Breast epithelium (tissue), 4 donors: ENCODE measurements at regions not wholly inside any gene's neighbourhood (a gene's known extent, or its start where the extent isn't known, plus 50 kb on each side); places are given as distances from the start of the nearest gene placed in this dataset.
"Not testable (repeated sequence)": the region's sequence is repeated elsewhere in the genome, so short reads cannot be mapped to it uniquely, and the experiment has no call there.

Experiments
- DNase-seq, 2 donors: peaks; one replicate each; pipeline ENCODE4 v3.0.0-alpha.2; 2019; ENCODE audit warnings: low spot score in 2 of 2
- H3K27ac ChIP-seq, 2 donors: fragments of 200-600 bp; sonication (generic) in 1 of 2; one replicate each; pipeline ENCODE4 v1.5.1; 2016 to 2019; ENCODE audit warnings: mild to moderate bottlenecking in 1 of 2
- H3K27me3 ChIP-seq, 2 donors: fragments of 200-600 bp; sonication (generic) in 1 of 2; one replicate each; pipeline versions ENCODE4 v1.5.1 to v1.6.0; 2017 to 2019; ENCODE audit warnings: control low read depth in 1 of 2, mild to moderate bottlenecking in 1 of 2
- H3K36me3 ChIP-seq: fragments of 200-600 bp; one replicate; pipeline ENCODE4 v1.5.1; 2019
- H3K4me1 ChIP-seq, 2 donors: fragments of 200-600 bp; sonication (generic); one replicate each; pipeline ENCODE4 v1.5.1; 2016 to 2019; ENCODE audit warnings: control low read depth in 1 of 2
- H3K4me3 ChIP-seq, 3 donors: fragments of 200-600 bp; sonication (generic); 1 replicate in 2 of 3; 2 replicates in 1 of 3; pipeline ENCODE4 v1.5.1; 2016 to 2019; ENCODE audit warnings: mild to moderate bottlenecking in 3 of 3, moderate library complexity in 2 of 3
- H3K9me3 ChIP-seq, 2 donors: fragments of 200-600 bp; sonication (generic) in 1 of 2; one replicate each; pipeline ENCODE4 v1.5.1; 2016 to 2019; ENCODE audit warnings: control low read depth in 1 of 2
- POLR2A ChIP-seq: fragments of 450-650 bp; IDR thresholded peaks from one replicate; pipeline ENCODE4 v1.6.1; 2016; ENCODE audit warnings: antibody characterized with exemption, mild to moderate bottlenecking, moderate library complexity
- POLR2AphosphoS5 ChIP-seq, 3 donors: sonication (generic); formaldehyde crosslinking; IDR thresholded peaks; one replicate each; pipeline ENCODE4 v1.6.1; 2017; ENCODE audit warnings: antibody characterized with exemption in 3 of 3
- intact Hi-C: fragments of 100-400 bp; cut with DNase I; formaldehyde crosslinking; loops from one replicate; pipeline ENCODE4 v1.15.1; 2023; ENCODE audit warnings: low total_unique reads
- TF ChIP-seq, protein P1 (sequence below), 3 donors: fragments of 450-650 bp; IDR thresholded peaks; one replicate each; pipeline ENCODE4 v1.5.1; 2016 to 2017; ENCODE audit warnings: antibody characterized with exemption in 3 of 3, mild to moderate bottlenecking in 3 of 3, moderate library complexity in 3 of 3

GRCh38 chrX:112935029-112935428 is 94.4 kb upstream of the AMOT start:
- Histone ChIP-seq H3K4me3 (no peak overlapping the region), H3K27me3 (peaks cover 0 to 24% of the 10 kb centered on the region in 2 donors), H3K4me1 (no peaks in the 10 kb centered on the region), H3K27ac (no peak overlapping the region), H3K9me3 (no peaks in the 10 kb centered on the region), H3K36me3 (no peaks in the 10 kb centered on the region)
- intact Hi-C loops: no loop called here
- no peak for DNase-seq
- TF ChIP-seq, protein P1, sequence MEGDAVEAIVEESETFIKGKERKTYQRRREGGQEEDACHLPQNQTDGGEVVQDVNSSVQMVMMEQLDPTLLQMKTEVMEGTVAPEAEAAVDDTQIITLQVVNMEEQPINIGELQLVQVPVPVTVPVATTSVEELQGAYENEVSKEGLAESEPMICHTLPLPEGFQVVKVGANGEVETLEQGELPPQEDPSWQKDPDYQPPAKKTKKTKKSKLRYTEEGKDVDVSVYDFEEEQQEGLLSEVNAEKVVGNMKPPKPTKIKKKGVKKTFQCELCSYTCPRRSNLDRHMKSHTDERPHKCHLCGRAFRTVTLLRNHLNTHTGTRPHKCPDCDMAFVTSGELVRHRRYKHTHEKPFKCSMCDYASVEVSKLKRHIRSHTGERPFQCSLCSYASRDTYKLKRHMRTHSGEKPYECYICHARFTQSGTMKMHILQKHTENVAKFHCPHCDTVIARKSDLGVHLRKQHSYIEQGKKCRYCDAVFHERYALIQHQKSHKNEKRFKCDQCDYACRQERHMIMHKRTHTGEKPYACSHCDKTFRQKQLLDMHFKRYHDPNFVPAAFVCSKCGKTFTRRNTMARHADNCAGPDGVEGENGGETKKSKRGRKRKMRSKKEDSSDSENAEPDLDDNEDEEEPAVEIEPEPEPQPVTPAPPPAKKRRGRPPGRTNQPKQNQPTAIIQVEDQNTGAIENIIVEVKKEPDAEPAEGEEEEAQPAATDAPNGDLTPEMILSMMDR (IDR thresholded peaks at IDR 0.05): no peak
- TF ChIP-seq POLR2A (no peak), POLR2AphosphoS5 (IDR thresholded peaks at IDR 0.05) (no peak)

- no peak for DNase-seq
- intact Hi-C loops: loop anchor here (2.0 kb wide), 1 partner anchor 19 kb away; no protein-coding TSS in a partner anchor
- no peaks in the 10 kb centered on the region for H3K36me3 ChIP-seq
- TF ChIP-seq POLR2AphosphoS5 (IDR thresholded peaks at IDR 0.05) (no peak), POLR2A (no peak)
- TF ChIP-seq, protein P1 (IDR thresholded peaks at IDR 0.05): no peak
- H3K4me1 ChIP-seq: no peaks in the 10 kb centered on the region
- no peak overlapping the region for H3K27ac ChIP-seq
- no peak overlapping the region for H3K4me3 ChIP-seq
- peaks cover 0 to 27% of the 10 kb centered on the region in 2 donors for H3K27me3 ChIP-seq
- H3K9me3 ChIP-seq: no peaks in the 10 kb centered on the region
These were observed 91.3 kb upstream of the AMOT start for GRCh38 chrX:112931900-112932299.

GRCh38 chrX:112931478-112931877 is 90.8 kb upstream of the AMOT start:
- no peak overlapping the region for H3K27ac ChIP-seq
- no peak for TF ChIP-seq POLR2A
- no peak for TF ChIP-seq POLR2AphosphoS5 (IDR thresholded peaks at IDR 0.05)
- TF ChIP-seq, protein P1 (IDR thresholded peaks at IDR 0.05): no peak
- no peaks in the 10 kb centered on the region for H3K36me3 ChIP-seq
- no peak for DNase-seq
- peaks cover 0 to 27% of the 10 kb centered on the region in 2 donors for H3K27me3 ChIP-seq
- intact Hi-C loops: loop anchor here (2.0 kb wide), 1 partner anchor 19 kb away; no protein-coding TSS in a partner anchor
- H3K4me1 ChIP-seq: no peaks in the 10 kb centered on the region
- no peaks in the 10 kb centered on the region for H3K9me3 ChIP-seq
- no peak overlapping the region for H3K4me3 ChIP-seq

DNA sequence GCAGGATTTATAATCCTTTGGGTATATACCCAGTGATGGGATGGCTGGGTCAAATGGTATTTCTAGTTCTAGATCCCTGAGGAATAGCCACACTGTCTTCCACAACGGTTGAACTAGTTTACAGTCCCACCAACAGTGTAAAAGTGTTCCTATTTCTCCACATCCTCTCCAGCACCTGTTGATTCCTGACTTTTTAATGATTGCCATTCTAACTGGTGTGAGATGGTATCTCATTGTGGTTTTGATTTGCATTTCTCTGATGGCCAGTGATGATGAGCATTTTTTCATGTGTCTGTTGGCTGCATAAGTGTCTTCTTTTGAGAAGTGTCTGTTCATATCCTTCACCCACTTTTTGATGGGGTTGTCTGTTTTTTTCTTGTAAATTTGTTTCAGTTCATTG is 82.8 kb upstream of the AMOT start:
- H3K36me3 ChIP-seq, DNase-seq, H3K27me3 ChIP-seq, H3K4me1 ChIP-seq, intact Hi-C loops, H3K9me3 ChIP-seq, H3K27ac ChIP-seq, H3K4me3 ChIP-seq: not testable (repeated sequence)

DNA sequence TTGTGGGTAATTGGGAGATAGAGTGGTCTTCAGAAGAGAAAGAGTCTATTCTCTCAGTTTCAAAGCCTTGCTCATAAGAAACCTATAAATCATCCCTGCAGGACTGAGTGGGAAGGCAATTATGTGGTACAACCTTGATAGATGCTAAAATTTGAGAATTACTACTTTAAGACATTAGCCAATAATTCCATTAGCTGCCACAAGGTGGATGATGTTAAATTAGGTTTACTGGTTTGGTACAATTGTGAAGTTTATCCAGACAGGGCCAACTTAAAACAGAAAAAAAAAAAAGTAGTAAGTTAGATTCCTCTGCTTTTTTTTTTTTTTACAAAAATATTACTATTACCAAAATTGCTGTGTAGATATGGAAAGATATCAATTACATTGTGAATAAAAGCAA is 73.2 kb upstream of the AMOT start:
- TF ChIP-seq POLR2A (no peak), POLR2AphosphoS5 (IDR thresholded peaks at IDR 0.05) (no peak)
- TF ChIP-seq, protein P1 (IDR thresholded peaks at IDR 0.05): no peak
- Histone ChIP-seq H3K4me1 (no peaks in the 10 kb centered on the region), H3K36me3 (no peaks in the 10 kb centered on the region), H3K9me3 (no peaks in the 10 kb centered on the region), H3K27me3 (peaks cover 0 to 15% of the 10 kb centered on the region in 2 donors), H3K4me3 (no peak overlapping the region), H3K27ac (no peak overlapping the region)
- intact Hi-C loops: no loop called here
- no peak for DNase-seq

- DNase-seq: no peak
- Histone ChIP-seq H3K4me1 (no peaks in the 10 kb centered on the region), H3K36me3 (no peaks in the 10 kb centered on the region), H3K4me3 (no peak overlapping the region), H3K27me3 (peaks cover 0 to 18% of the 10 kb centered on the region in 2 donors), H3K9me3 (no peaks in the 10 kb centered on the region), H3K27ac (no peak overlapping the region)
- TF ChIP-seq POLR2A (no peak), POLR2AphosphoS5 (IDR thresholded peaks at IDR 0.05) (no peak)
- TF ChIP-seq, protein P1 (IDR thresholded peaks at IDR 0.05): no peak
- intact Hi-C loops: no loop called here
These were observed 69.8 kb upstream of the AMOT start for GRCh38 chrX:112910418-112910817.
